Left forelimb (tissue), 1 donor: ENCODE measurements at regions not wholly inside any gene's neighbourhood (a gene's known extent, or its start where the extent isn't known, plus 50 kb on each side); places are given as distances from the start of the nearest gene placed in this dataset.
"Not testable (repeated sequence)": the region's sequence is repeated elsewhere in the genome, so short reads cannot be mapped to it uniquely, and the experiment has no call there.

Experiments
- DNase-seq: peaks from one replicate; pipeline ENCODE4 v3.0.0-alpha.2; 2018; ENCODE audit warnings: low spot score

DNA sequence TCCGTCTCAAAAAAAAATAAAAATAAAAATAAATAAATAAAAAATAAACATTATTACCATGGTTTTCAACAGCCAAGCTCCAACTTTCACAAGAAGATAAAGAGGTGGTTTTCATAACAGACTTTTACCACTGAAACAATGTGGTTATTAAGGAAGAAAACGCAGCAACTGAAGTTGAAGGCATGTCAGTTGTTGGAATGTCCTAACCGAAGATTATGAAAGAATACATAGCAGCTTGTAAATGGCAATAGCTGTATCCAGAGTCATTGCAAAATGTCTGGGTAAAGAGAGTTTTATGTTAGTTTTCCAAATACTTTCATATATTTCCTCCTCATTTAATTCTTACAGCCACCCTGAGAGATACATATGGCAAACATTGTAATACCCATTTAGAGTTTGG is 161.6 kb upstream of the MARCKS start:
- DNase-seq, result no peak

DNA sequence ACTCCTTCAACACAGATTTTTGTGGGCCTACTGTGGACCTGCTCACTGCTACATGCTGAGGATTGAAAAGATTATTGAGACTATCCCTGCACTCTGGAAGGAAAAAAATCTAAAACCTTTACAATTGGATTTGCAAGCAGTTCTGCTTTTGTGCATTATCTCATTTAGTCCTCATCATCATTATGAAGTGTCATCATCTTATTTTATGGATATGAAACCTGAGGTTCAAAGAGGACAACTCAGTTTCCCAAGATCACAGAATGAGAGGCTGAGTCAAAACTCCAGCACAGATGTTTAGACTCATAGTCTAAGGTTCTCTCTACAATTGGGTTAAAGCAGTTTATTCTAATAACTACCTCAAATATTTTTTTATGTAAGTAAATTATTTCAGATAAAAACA is 160.2 kb upstream of the MARCKS start:
- DNase-seq, result no peak

DNA sequence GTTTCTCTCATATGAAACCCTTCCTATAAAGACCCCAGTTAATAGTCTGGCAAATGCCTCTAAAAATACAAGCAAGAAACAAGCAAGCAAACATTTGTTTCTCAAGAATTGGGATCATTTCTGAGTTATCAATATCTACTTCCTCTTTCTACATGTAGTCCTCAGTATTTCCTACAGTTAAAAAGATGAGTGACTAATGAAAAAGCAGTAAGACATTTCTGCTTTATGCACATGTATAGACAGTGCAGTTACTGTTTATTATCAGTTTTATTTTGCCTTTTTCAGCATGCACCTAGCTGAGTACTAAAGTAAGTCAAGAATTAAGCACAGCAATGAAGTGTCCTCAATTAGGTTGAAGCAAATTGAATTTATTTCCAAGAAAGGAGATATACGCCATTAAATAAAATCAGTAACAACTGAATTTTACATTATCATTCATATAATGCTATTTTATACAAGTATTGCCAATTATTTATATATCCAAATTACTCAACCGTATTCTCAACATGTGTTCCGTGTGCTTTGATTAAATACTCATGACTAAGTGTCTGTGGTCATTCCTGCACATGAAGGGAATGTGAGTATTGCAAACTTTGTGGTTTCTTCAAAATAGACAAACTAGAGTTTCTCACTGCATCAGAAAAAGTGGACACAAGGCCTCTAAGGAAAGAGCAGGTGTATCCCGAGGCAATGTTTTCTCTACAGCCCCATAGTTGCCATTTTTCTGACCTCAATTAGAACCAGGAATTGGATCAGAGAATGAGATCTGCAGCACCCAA is 159.3 kb upstream of the MARCKS start:
- no peak for DNase-seq

DNA sequence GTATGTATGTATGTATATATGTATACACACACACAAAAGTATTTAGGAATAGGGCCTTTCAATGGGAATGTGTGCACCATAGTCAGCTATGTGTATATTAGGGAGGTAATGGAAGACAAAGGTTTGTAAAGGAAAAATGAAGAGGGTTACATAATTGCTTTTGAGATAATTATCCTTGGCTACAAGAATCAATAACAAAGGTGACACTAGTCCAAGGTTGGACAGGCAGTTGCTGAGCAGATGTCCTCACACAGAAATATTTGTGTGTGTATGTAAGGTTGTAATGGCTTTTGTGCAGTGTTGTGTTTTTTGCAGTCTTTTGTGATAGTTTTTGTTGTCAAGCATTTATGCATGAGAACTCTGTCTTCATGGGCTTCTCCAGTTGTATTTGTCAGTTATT is 157.9 kb upstream of the MARCKS start:
- DNase-seq, result no peak

DNA sequence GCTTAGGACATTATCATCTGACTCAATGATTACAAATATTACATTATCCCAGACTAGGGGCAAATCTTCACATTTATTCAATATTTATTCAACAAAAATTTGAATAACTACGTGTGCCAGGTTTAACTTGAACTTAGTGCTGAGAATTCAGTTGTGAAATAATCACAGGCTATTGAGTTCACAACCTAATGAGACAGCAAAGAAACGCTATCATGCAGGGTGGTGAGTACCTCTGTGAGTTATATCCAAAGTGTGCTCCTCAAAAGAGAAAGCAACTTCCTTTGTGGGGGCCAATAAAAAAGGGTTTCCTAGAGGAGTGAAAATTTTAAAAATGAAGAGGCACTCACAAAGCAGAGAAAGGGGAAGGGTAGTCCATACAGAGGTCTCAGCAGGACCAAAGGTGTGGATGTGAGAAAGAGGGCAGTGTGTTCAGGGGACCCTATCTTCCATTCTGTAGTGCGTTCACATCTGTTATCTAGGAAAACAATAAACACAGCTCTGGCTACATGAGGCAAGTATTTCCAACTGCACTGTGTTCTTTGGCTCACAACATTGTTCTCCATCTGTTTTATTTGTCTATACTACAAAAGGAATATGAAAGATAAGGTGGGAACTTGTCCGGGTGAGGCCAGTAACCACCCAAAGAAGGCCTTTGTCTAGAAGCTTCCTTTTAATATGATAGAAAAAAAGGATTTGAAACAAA is 155.4 kb upstream of the MARCKS start:
- DNase-seq, result no peak

DNA sequence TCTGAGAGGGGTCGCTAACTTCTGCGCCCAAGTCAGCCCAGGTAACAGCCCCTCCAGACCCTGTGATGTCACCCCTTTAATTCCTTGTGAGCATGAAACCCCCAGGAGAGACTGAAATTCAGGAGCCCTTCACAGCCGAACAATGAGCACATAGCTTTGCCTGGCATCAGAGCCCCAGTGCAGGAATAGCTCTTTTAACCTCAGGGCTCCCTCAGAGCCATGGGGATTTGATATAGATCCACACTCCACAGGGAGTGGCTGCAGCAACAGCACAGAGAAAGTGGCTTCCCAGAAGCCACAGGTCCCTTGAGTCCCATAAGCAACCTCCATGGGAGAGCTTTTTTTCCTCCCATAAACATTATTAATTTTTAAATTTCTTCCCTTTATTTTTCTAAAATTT is 150.0 kb upstream of the MARCKS start:
- DNase-seq, result no peak

DNA sequence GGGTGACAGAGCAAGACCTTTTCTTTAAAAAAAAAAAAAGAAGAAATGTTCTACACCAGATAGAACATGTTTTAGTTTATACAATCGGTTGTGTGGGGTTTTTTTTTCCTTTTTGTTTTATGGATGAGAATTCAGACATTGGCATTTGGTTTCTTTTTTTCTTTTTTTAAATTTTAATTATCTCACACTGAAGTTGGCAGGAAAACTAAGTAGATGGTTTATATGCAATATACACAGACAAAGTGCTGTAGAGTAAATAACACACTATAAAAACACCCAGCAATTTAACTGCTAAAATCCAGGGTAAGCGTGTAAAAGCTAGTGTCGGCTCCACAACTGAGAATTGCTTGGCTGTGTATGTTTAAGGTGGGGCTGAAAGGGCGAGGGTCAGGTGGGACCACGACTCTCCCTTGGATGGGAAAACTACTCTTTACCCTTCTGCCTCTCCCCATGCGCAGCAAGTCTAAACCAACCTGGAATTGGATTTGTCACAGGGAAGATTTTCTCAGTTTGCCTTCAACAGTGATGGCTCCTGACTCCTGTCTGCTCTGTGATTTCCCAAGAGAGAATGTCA is 147.1 kb upstream of the MARCKS start:
- DNase-seq, result no peak

DNA sequence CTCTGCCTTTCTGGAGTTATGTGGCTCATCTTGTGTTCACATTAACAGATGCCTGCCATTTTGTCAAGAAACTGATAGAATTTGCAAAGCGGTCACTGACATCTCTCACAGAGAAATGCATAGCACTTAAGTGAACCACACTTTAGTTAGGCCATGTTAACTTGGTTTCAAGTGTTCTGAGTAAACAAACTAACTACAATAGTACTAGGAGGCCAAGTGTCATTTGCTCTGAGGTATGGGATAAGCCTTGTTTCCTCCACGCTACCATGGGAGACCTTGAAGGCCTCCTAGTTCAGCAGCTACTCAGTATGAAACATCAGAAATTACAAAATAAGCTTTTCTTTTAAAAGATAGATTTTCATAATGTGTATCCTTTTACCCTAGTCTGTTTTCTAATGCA is 143.5 kb upstream of the MARCKS start:
- DNase-seq, result no peak

DNA sequence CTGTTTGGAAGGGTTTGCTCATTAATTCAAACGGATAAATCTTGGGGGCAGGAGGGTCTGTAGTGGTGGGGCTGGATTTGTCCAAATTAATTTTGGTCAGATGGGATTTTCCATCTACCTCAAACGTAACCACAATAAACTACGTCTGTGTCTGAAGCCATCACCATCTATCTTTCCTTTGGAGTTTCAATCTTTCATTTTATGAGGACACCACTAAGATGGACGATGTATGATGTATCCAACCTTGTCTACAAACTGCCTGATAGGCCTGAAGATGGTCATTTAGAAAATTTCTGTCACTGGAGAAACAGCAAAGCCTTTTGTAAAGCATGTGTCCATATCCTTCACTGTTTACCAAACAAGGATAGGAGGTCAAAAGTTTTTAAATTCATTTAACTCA is 138.6 kb upstream of the MARCKS start:
- no peak for DNase-seq

DNA sequence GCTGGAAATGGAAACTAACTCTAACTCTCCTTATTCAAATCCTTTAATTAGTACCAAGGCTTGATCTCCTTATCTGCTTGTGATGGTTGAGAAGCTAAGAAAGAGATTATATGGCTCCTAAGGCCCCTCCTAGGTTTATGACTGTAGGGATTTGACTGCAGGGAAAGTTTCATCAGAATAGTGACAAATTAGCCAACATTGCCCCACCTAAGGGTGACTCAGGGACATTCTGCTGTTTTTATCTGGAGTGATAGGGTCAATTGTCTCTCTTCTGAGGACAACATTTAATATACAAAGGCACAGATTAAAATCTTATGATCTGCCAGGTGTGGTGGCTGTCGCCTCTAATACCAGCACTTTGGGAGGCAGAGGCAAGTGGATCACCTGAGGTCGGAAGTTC is 138.1 kb upstream of the MARCKS start:
- DNase-seq, result no peak

DNA sequence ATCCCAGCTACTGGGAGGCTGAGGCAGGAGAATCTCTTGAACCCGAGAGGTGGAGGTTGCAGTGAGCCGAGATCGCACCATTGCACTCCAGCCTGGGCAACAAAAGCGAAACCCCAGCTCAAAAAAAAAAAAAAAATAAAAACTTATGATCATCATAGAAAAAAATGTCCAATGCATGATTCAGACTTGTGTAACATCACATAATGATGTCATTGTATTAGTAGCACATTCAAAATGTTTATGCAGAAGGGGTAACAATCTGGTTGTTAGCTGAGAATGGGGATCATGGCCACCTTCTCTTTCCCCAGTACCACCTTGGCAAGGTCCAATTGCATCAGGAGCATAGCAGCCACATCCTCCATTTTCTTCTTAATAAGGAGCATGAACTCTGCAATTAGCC is 137.6 kb upstream of the MARCKS start:
- no peak for DNase-seq

DNA sequence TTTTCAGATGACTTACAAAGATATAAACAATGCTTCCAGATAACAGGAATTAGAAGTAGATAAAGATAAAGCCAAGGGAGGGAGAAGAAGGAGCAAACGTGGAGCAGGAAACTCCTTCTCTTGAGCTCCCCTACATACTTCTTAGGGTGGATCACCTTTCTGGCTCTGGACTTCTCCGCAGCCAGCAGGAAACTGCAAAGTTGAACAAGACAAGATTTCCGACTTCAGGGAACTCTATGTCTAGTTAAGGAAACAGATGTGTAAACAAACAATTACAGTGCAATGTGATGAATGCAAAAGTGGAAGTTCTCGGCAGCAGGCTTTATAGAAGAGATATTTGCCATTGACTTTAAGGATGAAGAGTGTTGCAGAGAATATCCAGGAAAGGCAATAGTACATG is 134.0 kb upstream of the MARCKS start:
- DNase-seq, result no peak

DNA sequence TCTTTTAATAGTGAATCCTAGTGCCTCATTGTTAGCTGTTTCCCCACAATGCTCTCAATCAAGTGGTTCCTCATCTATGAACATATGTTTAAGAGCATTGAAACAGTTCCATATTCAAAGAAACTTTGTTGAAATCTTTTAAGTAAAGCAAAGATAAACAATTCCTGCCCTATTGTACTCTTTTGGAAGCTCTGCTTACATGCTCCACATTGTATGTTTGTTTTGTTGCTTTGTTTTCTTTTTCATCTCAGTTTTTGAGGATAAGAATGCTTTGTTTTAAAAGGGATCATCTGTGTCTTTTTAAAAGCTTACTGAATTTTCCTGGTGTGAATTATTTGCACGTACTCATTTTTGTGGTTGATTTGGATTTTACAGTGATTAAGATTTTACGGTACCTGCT is 132.2 kb upstream of the MARCKS start:
- not testable (repeated sequence) for DNase-seq

DNA sequence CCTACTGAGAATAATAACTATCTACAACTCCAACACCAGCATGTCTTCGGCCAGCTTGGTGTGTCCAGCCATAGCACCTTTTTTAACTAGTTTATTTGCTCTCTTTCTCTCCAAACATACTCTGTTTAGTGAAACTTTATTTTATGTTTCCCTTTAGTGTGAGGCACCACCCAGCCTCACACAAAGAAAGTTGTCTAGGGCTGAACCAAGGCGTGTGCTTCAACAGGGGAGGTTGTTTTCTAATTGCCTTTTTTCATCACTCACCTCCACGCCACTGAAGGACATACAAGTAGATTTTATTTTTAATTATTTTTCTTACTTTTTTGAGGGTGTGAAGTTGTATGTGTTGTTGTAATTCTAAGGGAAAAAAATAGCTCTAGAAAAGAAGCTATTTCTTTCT is 125.6 kb upstream of the MARCKS start:
- no peak for DNase-seq

DNA sequence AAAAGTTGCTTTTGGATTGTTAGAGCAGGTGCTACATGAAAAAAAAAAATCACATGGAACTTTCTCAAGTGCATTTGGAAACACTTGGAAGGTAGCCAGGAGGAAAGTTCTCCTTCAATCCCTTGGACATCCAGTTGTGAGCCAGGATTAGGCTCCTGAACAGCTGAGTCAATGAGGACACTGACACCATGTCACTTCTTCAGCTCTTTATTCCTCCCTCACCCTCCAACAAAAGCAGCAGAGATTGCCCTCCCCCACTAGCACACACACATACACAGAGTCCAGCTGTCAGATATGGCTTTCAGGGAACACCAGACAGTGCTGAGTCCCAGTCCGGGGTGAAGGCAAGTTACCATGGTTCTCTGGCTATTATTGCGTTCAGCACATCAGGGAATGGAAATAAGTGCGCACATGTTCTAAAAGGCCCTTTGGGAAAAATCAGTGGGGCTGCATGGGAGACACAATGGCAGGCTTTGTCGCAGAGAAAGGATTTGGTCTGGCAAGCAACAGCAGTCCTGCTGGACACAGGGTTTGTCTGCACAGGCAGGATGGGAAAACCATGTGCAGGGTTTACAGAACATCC is 124.7 kb upstream of the MARCKS start:
- peak; percentile 83 for DNase-seq

DNA sequence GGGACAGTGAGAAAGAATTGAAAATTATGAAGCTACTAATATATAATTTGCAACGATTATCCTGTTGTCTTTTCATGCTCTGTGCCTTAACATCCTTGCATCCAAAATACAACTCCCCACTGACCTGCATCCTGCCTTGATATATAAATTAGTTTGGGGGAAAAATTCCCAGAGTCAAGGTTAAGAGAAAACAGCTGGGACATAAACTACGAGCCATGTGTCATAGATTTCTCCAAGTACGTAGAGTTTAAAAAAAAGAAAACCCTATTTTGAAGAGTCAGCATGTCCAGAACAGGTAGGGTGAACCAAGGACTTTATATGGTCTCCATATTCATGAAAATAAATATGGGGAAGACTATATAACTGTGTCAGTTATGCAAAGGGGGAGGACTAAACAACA is 123.8 kb upstream of the MARCKS start:
- no peak for DNase-seq

DNA sequence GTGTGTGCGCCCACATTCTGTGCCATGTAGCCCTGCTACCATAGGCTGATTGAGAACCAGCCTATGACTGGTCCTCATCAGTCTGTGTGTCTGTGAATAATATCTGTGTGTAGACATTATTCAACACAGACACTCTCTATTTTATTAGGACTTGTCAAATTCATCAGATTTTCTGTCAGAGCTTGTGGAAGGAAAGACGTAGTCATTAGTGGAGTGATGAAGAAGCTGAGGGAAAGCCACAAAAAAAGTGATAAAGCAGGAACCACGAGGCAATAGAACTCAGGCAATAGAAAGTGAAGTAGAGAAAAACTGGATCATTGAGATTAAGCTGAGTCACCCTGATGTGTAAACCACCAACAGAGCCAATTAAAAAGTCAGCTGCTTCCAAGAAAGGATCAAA is 122.2 kb upstream of the MARCKS start:
- no peak for DNase-seq

DNA sequence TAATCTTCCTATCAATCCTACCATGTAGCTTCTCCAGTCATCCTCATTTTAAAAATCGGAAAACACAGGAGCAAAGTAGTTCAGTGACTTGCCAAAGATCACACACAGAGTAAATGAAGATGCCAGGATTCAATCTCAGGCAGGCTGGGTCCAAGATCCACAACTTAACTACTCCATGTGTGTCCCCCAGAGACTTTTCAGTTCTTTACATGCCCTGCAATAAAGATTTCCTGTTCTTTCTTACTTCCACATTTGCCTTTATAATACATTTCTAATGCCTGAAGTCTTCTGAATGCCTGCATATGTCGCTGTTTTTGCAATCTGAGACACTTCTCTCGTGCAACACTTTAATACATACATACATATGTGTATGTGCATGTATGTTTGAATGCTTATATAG is 121.7 kb upstream of the MARCKS start:
- no peak for DNase-seq

DNA sequence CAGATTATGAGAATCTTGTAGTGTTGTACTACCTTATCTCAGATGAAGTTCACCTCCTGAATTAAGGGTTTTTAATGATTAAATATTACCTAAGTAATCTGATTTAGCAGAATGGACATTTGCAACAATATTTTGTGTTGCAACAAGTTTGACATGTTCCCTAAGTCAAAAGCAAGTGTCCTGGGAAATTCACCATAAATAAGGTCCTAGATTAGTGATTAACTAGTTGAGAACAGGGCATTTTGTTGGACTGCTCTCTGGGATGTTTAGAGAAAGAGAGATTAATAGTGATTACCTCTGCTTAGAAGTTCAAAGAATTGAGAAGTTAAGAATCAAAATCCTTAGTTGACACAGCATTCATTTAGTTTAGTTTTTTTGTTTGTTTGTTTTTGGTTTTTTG is 120.2 kb upstream of the MARCKS start:
- DNase-seq, result no peak

DNA sequence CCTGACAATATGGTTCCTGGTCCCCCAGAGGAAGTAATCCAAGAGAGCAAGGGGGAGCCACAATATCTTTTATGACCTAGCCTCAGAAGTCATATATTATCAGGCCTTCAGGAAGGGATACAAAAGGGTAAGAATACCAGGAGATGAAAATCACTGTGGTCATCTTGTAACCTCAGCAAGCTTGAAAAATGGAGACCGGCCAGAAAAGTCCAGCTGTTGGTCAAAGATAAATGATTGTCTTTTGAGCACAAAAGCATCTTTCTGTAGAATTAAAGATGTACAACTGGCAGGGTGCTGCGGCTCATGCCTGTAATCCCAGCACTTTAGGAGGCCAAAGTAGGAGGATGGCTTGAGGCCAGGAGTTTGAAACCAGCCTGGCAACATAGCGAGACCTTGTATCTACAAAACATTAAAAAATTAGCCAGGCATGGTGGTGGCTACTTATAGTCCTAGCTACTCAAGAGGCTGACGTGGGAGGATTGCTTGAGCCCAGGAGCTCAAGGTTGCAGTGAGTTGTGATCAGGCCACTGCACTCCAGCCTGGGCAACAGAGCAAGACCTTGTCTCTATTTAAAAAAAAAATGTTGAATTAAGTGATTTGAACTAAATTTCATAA is 118.0 kb upstream of the MARCKS start:
- no peak for DNase-seq

DNA sequence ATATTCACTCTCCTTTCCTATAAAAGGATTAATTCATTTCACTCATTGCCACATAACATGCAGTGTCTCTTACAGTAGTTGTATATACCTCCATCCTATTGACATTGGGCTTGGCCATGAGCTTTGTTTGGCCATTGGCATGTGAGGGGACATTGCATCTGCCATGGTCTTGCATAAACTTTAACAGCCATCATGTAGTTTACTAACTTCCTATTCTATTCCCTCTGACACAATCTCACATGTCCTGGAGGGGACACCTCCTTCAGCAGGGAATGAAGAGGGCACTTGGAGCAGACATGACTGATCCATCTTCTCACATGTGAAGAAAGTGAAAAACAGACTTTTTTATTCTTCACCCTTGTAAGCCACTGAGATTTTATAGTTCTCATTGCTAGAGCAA is 115.5 kb upstream of the MARCKS start:
- DNase-seq, result no peak

DNA sequence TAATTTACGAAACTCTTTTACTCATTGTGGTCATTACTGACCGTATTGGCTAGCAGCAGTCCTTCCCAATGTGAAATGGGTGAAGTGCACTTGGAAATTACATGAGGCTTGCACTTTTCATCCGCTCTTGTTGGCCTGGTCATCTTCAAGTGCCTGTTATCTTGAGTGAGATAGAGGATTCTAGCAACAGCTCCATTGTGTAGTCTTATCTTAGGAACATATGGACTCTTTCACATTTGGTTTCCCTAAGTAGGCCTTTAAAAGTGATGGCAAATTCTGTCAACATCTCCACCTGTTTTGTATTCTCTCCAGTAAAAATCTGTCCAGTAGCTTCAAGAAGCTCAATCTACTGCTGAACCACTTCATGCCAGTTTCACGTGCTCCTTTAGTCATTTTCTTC is 114.8 kb upstream of the MARCKS start:
- DNase-seq, result no peak

DNA sequence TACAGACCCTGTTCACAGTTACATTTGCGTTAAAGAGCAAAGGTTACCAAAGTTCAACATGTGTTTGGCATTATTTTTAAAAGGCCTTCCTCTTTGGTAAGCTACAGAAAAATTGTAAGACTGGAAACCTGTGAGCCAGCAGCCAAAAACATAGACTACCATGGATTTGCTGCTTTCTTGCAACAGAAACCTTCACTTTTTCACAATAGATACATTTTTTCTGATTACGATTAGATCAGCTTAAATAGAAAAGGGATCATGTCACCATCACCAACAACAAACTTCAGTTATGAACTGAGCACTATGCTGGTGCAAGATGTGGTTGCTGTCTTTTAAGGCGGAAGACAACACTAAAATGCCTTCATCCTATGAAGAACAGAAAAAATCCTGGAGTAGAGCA is 112.3 kb upstream of the MARCKS start:
- no peak for DNase-seq
